HepG2 (cell line): ENCODE measurements at regions not wholly inside any gene's neighbourhood (a gene's known extent, or its start where the extent isn't known, plus 50 kb on each side); places are given as distances from the start of the nearest gene placed in this dataset.

Experiments
- ATF7 ChIP-seq, 2 experiments: fragments of 450-650 bp in 1 of 2; sonication (generic) in 1 of 2; formaldehyde crosslinking in 1 of 2; IDR thresholded peaks; 2 replicates each; pipeline versions ENCODE4 v1.4.0 to v1.6.1; 2016 to 2020; ENCODE audit warnings: antibody characterized with exemption in 1 of 2, mild to moderate bottlenecking in 1 of 2, missing genetic modification reagents in 1 of 2
- CTCF ChIP-seq: sonication (generic); formaldehyde crosslinking; IDR thresholded peaks from 2 replicates; pipeline ENCODE4 v1.5.0; 2020; ENCODE audit warnings: mild to moderate bottlenecking, missing genetic modification reagents, moderate library complexity
- HNRNPK ChIP-seq: fragments of 200-400 bp; formaldehyde crosslinking; IDR thresholded peaks from 2 replicates; pipeline ENCODE4 v1.6.1; 2018; ENCODE audit warnings: low read length, low read depth, moderate library complexity, mild to moderate bottlenecking; ENCODE audit not compliant: poor library complexity, severe bottlenecking
- JUNB ChIP-seq: sonication (generic); formaldehyde crosslinking; IDR thresholded peaks from 2 replicates; pipeline ENCODE4 v1.8.0; 2022; ENCODE audit warnings: missing genetic modification reagents, mild to moderate bottlenecking, borderline replicate concordance
- POLR2A ChIP-seq, 2 experiments: IDR thresholded peaks; 2 replicates each; pipeline ENCODE4 v1.6.1; 2011; ENCODE audit warnings: low read depth in 2 of 2, low read length in 2 of 2, mild to moderate bottlenecking in 1 of 2, moderate library complexity in 1 of 2; ENCODE audit not compliant: insufficient read depth in 1 of 2
- PRMT3 ChIP-seq: sonication (generic); formaldehyde crosslinking; IDR thresholded peaks from 2 replicates; pipeline ENCODE4 v1.8.1; 2022; ENCODE audit warnings: low read depth, mild to moderate bottlenecking, moderate library complexity, missing genetic modification reagents, borderline replicate concordance
- RAD21 ChIP-seq: fragments of 450-650 bp; formaldehyde crosslinking; IDR thresholded peaks from 2 replicates; pipeline ENCODE4 v1.5.0; 2020; ENCODE audit warnings: mild to moderate bottlenecking
- ZNF580 ChIP-seq: IDR thresholded peaks from 2 replicates; pipeline ENCODE4 v1.6.1; 2016; ENCODE audit warnings: low read depth, borderline replicate concordance
- ZNF780A ChIP-seq: sonication (generic); formaldehyde crosslinking; IDR thresholded peaks from 2 replicates; pipeline ENCODE4 v1.8.0; 2022; ENCODE audit warnings: mild to moderate bottlenecking, missing genetic modification reagents, moderate library complexity

GRCh38 chr1:60842304-60842703, 240.1 kb upstream of the NFIA start:
- TF ChIP-seq POLR2A (IDR thresholded peaks at IDR 0.05; ENCODE audit: insufficient read depth in 1 of 2, low read depth in 2 of 2, low read length in 2 of 2) (no peak), ZNF580 (CRISPR knock-in tag) (no peak), CTCF (CRISPR knock-in tag) (no peak), HNRNPK (no peak), ZNF780A (CRISPR knock-in tag) (no peak), ATF7 (IDR thresholded peaks at IDR 0.05) (no peak), ATF7 (CRISPR knock-in tag; IDR thresholded peaks at IDR 0.05) (no peak), JUNB (no peak), PRMT3 (CRISPR knock-in tag) (no peak), RAD21 (no peak)
